ENCODE measurements at regions not wholly inside any gene's neighbourhood (a gene's known extent, or its start where the extent isn't known, plus 50 kb on each side); places are given as distances from the start of the nearest gene placed in this dataset.
A peak's percentile ranks its signal among the peaks of the same experiment; 100 is the strongest.

DNA sequence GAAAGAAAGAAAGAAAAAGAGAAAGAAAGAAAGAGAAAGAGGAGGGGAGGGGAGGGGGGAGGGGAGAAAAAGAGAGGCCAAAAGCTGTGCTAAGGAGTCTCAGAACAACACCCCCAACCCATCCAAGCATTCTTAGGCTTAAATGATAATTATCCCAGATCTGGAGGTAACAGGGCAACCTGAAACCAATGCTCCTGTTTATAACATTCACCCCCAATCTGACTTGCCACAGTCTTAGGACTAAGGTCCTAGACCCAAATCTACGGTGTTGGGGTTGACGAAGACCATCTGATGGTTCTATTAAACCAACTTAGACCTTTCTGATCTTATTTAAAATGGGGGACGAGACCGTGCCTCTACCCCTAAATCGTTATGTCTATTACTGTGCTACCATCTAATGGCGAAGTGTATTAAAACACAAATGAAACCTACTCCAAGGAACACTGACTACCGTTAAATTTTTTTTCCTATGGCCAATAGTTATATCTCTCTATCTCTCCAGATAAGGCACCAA, 119.3 kb upstream of the CDC42BPA start:
- TF ChIP-seq, protein P1, sequence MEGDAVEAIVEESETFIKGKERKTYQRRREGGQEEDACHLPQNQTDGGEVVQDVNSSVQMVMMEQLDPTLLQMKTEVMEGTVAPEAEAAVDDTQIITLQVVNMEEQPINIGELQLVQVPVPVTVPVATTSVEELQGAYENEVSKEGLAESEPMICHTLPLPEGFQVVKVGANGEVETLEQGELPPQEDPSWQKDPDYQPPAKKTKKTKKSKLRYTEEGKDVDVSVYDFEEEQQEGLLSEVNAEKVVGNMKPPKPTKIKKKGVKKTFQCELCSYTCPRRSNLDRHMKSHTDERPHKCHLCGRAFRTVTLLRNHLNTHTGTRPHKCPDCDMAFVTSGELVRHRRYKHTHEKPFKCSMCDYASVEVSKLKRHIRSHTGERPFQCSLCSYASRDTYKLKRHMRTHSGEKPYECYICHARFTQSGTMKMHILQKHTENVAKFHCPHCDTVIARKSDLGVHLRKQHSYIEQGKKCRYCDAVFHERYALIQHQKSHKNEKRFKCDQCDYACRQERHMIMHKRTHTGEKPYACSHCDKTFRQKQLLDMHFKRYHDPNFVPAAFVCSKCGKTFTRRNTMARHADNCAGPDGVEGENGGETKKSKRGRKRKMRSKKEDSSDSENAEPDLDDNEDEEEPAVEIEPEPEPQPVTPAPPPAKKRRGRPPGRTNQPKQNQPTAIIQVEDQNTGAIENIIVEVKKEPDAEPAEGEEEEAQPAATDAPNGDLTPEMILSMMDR (optimal IDR thresholded peaks at IDR 0.05 in 1 of 3, IDR thresholded peaks at IDR 0.05 in 1 of 3, conservative IDR thresholded peaks at IDR 0.05 in 1 of 3; ENCODE audit: extremely low read depth in 1 of 3, insufficient read depth in 2 of 3, low read length in 3 of 3) = peak in 1 of 3 experiments; percentile 51
- no peak for TF ChIP-seq EZH2 (IDR thresholded peaks at IDR 0.05; ENCODE audit: low read length)

Measured in keratinocyte (primary cell).